Gastroesophageal sphincter (tissue), 3 donors: ENCODE measurements at regions not wholly inside any gene's neighbourhood (a gene's known extent, or its start where the extent isn't known, plus 50 kb on each side); places are given as distances from the start of the nearest gene placed in this dataset.

Experiments used
- CTCF ChIP-seq, 4 experiments: fragments of 200-600 bp in 2 of 4; fragments of 450-650 bp in 2 of 4; sonication (generic) in 1 of 4; IDR thresholded peaks; one replicate each; pipeline ENCODE4 v1.5.1; 2017 to 2019; ENCODE audit warnings: antibody characterized with exemption in 4 of 4, mild to moderate bottlenecking in 2 of 4, moderate library complexity in 2 of 4
- EP300 ChIP-seq: sonication (generic); formaldehyde crosslinking; IDR thresholded peaks from one replicate; pipeline ENCODE4 v1.6.1; 2017; ENCODE audit warnings: antibody characterized with exemption, mild to moderate bottlenecking
- POLR2A ChIP-seq, 2 donors: fragments of 450-650 bp; IDR thresholded peaks; one replicate each; pipeline ENCODE4 v1.6.1; 2017; ENCODE audit warnings: antibody characterized with exemption in 2 of 2, mild to moderate bottlenecking in 2 of 2, moderate library complexity in 1 of 2
- POLR2AphosphoS5 ChIP-seq: sonication (generic); formaldehyde crosslinking; IDR thresholded peaks from one replicate; pipeline ENCODE4 v1.6.1; 2017; ENCODE audit warnings: antibody characterized with exemption

- TF ChIP-seq CTCF (IDR thresholded peaks at IDR 0.05), result no peak
- TF ChIP-seq POLR2AphosphoS5, result no peak
- no peak for TF ChIP-seq EP300
- no peak for TF ChIP-seq POLR2A (IDR thresholded peaks at IDR 0.05)
Observed at GRCh38 chr2:221100467-221101089, 471.5 kb downstream of the EPHA4 start.
